ENCODE measurements at regions not wholly inside any gene's neighbourhood (a gene's known extent, or its start where the extent isn't known, plus 50 kb on each side); places are given as distances from the start of the nearest gene placed in this dataset.

DNA sequence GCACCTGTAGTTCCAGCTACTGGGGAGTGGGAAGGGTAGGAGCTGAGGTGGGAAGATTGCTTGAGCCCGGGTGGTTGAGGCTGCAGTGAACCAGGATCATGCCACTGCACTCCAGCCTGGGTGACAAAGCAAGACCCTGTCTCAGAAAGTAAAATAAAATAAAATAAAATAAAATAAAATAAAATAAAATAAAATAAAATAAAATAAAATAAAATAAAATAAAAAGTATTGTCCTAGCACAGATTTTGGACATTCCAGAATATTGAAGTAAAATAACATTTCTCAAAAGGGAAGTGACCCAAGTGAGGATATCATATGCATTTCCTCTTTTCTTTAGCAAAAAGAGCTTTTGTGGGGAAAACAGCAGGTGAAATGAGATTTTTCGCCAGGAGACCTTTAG lies 83.5 kb downstream of the TMEM174 start:
- Histone ChIP-seq H3K9me3 (peaks cover 0 to 6% of the 10 kb centered on the region in 2 donors), H3K36me3 (no peaks in the 10 kb centered on the region), H3K27ac (no peak overlapping the region), H3K4me3 (no peak overlapping the region), H3K27me3 (no peaks in the 10 kb centered on the region), H3K4me1 (no peaks in the 10 kb centered on the region)
- intact Hi-C loops (cut with DNase I; ENCODE audit: low total_unique reads) = no loop called here
- TF ChIP-seq, protein P1, sequence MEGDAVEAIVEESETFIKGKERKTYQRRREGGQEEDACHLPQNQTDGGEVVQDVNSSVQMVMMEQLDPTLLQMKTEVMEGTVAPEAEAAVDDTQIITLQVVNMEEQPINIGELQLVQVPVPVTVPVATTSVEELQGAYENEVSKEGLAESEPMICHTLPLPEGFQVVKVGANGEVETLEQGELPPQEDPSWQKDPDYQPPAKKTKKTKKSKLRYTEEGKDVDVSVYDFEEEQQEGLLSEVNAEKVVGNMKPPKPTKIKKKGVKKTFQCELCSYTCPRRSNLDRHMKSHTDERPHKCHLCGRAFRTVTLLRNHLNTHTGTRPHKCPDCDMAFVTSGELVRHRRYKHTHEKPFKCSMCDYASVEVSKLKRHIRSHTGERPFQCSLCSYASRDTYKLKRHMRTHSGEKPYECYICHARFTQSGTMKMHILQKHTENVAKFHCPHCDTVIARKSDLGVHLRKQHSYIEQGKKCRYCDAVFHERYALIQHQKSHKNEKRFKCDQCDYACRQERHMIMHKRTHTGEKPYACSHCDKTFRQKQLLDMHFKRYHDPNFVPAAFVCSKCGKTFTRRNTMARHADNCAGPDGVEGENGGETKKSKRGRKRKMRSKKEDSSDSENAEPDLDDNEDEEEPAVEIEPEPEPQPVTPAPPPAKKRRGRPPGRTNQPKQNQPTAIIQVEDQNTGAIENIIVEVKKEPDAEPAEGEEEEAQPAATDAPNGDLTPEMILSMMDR (IDR thresholded peaks at IDR 0.05) = no peak
- no peak for DNase-seq (ENCODE audit: low spot score in 2 of 2)

GRCh38 chr5:73256012-73256411 lies 83.0 kb downstream of the TMEM174 start:
- Histone ChIP-seq H3K4me3 (no peak overlapping the region), H3K36me3 (no peaks in the 10 kb centered on the region), H3K27me3 (no peaks in the 10 kb centered on the region), H3K27ac (no peak overlapping the region), H3K4me1 (no peaks in the 10 kb centered on the region), H3K9me3 (peaks cover 0 to 6% of the 10 kb centered on the region in 2 donors)
- DNase-seq (ENCODE audit: low spot score in 2 of 2) = no peak
- TF ChIP-seq POLR2AphosphoS5 (IDR thresholded peaks at IDR 0.05) (no peak), POLR2A (IDR thresholded peaks at IDR 0.05) (no peak)
- TF ChIP-seq, protein P1 (IDR thresholded peaks at IDR 0.05) = no peak
- intact Hi-C loops (cut with DNase I; ENCODE audit: low total_unique reads) = no loop called here

GRCh38 chr5:73254642-73255041 lies 81.6 kb downstream of the TMEM174 start:
- intact Hi-C loops (cut with DNase I; ENCODE audit: low total_unique reads) = no loop called here
- TF ChIP-seq POLR2A (IDR thresholded peaks at IDR 0.05) = no peak
- TF ChIP-seq, protein P1 (IDR thresholded peaks at IDR 0.05) = no peak
- TF ChIP-seq POLR2AphosphoS5 (IDR thresholded peaks at IDR 0.05) = no peak

GRCh38 chr5:73253047-73253660 lies 80.2 kb downstream of the TMEM174 start:
- no peak for TF ChIP-seq POLR2A (IDR thresholded peaks at IDR 0.05)
- TF ChIP-seq, protein P1 (IDR thresholded peaks at IDR 0.05) = no peak
- no peak for TF ChIP-seq POLR2AphosphoS5 (IDR thresholded peaks at IDR 0.05)
- Histone ChIP-seq H3K4me3 (no peak overlapping the region), H3K36me3 (no peaks in the 10 kb centered on the region), H3K27ac (no peak overlapping the region), H3K9me3 (peaks cover 0 to 6% of the 10 kb centered on the region in 2 donors), H3K27me3 (no peaks in the 10 kb centered on the region), H3K4me1 (no peaks in the 10 kb centered on the region)
- intact Hi-C loops (cut with DNase I; ENCODE audit: low total_unique reads) = no loop called here
- no peak for DNase-seq (ENCODE audit: low spot score in 2 of 2)

More at GRCh38 chr5:73254642-73255041, 81.6 kb downstream of the TMEM174 start:
- H3K4me1 ChIP-seq = no peaks in the 10 kb centered on the region
- H3K4me3 ChIP-seq = no peak overlapping the region
- DNase-seq (ENCODE audit: low spot score in 2 of 2) = no peak
- no peaks in the 10 kb centered on the region for H3K36me3 ChIP-seq
- H3K9me3 ChIP-seq = peaks cover 0 to 6% of the 10 kb centered on the region in 2 donors
- no peaks in the 10 kb centered on the region for H3K27me3 ChIP-seq
- H3K27ac ChIP-seq = no peak overlapping the region

- no peak for DNase-seq (ENCODE audit: low spot score in 2 of 2)
- Histone ChIP-seq H3K27me3 (no peaks in the 10 kb centered on the region), H3K36me3 (no peaks in the 10 kb centered on the region), H3K27ac (no peak overlapping the region), H3K4me3 (no peak overlapping the region), H3K9me3 (no peaks in the 10 kb centered on the region), H3K4me1 (no peaks in the 10 kb centered on the region)
- TF ChIP-seq, protein P1 (IDR thresholded peaks at IDR 0.05) = no peak
- TF ChIP-seq POLR2AphosphoS5 (IDR thresholded peaks at IDR 0.05) = no peak
- no peak for TF ChIP-seq POLR2A (IDR thresholded peaks at IDR 0.05)
- intact Hi-C loops (cut with DNase I; ENCODE audit: low total_unique reads) = no loop called here
These were observed 77.7 kb downstream of the TMEM174 start for GRCh38 chr5:73250645-73251044.

All from breast epithelium (tissue), 4 donors.